GM19468 (cell line): ENCODE measurements at regions not wholly inside any gene's neighbourhood (a gene's known extent, or its start where the extent isn't known, plus 50 kb on each side); places are given as distances from the start of the nearest gene placed in this dataset.
"Not testable (repeated sequence)": the region's sequence is repeated elsewhere in the genome, so short reads cannot be mapped to it uniquely, and the experiment has no call there.

Experiments used
- ATAC-seq: cut with Tn5 transposase; IDR thresholded peaks from one replicate; pipeline ENCODE4 v1.9.1; 2021; ENCODE audit warnings: mild to moderate bottlenecking, moderate library complexity, moderate number of reproducible peaks; ENCODE audit not compliant: unreplicated experiment; ENCODE audit errors: extremely low read depth

GRCh38 chr17:5888811-5889210 is 181.4 kb upstream of the WSCD1 start:
- no peak for ATAC-seq

GRCh38 chr17:5892921-5893675 is 177.1 kb upstream of the WSCD1 start:
- ATAC-seq, result no peak

DNA sequence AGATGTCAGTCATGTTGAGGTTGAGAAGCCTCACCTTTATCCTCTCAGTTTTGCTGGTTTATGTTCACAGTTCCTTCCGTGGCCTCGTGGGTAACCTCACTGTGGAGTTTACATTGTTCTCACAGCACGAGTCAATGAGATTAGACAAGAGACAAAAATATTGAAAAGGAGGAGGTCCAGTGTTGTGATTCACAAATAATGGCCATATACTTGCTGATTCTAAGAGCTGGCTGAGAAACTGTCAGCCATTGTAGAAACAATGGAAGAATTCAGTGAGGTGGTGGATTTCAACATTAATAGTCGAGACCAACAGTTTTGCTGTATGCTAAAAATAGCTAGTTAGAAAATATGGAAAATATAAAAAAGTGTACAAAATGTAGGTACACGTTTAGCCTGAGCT is 176.4 kb upstream of the WSCD1 start:
- no peak for ATAC-seq

GRCh38 chr17:5895276-5895675 is 174.9 kb upstream of the WSCD1 start:
- no peak for ATAC-seq

- no peak for ATAC-seq
Observed at GRCh38 chr17:5896215-5896614, 174.0 kb upstream of the WSCD1 start.

- no peak for ATAC-seq
Observed at GRCh38 chr17:5897275-5897911, 172.8 kb upstream of the WSCD1 start.

- ATAC-seq, result not testable (repeated sequence)
Observed at GRCh38 chr17:5897981-5898380, 172.2 kb upstream of the WSCD1 start.

DNA sequence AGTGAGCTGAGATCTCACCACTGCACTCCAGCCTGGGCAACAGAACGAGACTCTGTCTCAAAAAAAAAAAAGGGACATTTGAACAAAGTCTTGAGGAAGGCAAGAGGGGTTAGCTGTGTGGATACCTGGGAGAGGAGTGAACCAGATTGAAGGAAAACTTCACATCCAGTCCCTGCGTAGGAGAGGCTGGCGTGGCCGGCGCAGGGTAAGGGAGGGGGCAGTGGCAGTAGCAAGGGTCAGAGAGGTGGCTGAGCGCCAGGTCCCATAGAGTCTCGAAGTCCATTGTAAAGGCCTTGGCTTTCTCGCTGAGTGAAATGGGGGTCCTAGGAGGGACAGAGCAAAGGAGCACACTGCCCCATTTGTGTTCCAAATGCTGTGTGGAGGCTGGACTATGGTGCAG is 171.8 kb upstream of the WSCD1 start:
- no peak for ATAC-seq

GRCh38 chr17:5899496-5900195 is 170.5 kb upstream of the WSCD1 start:
- no peak for ATAC-seq

DNA sequence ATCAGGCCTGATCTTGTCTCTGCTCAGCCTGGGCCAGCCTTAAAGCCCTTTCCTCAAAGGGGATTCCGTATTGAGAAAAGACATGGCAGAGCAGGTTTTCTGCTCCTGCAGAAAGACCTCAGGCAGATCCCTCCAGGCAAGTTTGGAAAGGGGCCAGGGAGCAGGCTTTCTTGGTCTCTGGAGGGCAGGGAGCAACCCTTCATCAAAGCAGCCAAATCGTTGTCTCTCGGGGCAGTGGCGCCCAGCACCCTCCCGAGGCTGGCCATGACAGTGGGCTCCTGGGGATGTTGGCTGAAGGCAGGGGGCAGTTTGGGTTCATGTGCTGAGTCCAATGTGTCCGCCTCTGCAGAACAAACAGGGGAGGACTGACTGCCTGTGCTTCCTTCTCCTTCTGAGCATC is 168.4 kb upstream of the WSCD1 start:
- no peak for ATAC-seq

- ATAC-seq, result no peak
Observed at GRCh38 chr17:5902181-5903140, 167.7 kb upstream of the WSCD1 start.

DNA sequence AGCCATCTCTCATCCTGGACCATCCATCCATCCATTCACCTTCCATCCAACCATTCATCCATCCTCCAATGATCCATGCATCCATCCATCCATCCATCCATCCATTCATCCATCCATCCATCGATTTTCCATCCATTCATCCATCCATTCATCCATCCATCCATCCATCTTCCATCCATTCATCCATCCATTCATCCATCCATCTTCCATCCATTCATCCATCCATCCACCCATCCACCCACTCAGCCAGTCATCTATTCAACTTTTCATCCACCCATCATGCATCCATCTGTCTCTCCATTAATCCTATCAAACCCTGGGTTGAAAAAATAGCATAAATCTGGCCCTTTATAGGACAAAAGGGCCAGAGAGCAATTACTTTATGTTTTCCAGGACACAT is 158.3 kb upstream of the WSCD1 start:
- no peak for ATAC-seq

DNA sequence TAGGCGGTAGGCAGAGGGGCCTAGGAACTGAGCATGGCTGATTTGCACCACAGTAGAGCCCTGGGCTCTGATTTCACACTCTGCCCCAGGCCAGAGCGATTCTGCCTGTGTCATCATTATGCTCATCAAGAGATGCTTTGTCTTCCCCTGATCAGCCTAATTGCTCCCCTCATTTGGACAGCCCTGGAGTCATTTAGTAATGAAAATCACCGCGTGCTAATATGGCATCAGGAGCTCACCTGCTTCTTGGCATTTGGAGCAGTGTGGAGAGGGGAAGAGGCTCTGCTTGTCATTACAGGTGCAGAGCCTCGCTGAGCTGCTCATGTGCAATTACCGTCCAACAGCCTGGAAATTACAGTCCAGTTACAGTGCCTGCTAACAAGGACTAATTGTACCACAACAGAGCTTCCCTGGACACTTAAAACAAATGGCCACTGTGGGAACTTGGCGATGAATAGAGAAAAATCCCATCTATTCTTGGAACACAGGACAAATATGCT is 157.1 kb upstream of the WSCD1 start:
- no peak for ATAC-seq

DNA sequence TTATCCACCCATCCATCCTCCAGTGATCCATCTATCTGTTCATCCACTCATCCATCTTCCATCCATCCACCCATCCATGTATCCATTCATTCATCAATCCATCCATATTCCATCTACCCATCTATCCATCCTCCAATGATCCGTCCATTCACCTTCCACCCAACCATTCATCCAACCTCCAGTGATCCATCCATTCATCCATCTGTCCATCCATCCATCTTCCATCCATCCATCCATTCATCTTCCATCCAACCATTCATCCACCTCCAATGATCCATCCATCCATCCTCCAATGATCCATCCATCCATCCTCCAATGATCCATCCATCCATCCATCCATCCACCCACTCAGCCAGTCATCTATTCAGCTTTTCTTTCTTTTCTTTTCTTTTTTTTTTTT is 156.5 kb upstream of the WSCD1 start:
- no peak for ATAC-seq

- no peak for ATAC-seq
Observed at GRCh38 chr17:5915337-5915736, 154.8 kb upstream of the WSCD1 start.

DNA sequence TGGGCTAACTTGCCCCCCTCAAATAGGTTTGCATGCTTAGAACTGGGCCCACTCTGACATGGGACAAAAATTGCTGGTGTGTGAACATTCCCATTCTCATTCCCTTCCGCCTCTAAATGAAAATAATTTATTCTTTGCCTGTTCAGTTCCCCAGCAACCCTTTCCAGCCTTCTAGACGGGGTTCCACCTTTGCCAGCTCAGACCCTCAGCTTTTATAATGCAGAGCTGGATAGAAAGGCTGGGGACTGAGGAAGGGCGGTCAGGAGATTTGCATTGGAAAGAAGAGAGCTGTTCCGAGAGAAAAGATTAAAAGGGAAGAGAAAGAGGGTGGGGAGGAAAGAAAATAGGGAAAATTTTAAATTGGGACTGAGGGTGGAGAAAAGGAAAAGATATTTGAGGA is 151.1 kb upstream of the WSCD1 start:
- ATAC-seq, result no peak

GRCh38 chr17:5921512-5922282 is 148.5 kb upstream of the WSCD1 start:
- ATAC-seq, result no peak

DNA sequence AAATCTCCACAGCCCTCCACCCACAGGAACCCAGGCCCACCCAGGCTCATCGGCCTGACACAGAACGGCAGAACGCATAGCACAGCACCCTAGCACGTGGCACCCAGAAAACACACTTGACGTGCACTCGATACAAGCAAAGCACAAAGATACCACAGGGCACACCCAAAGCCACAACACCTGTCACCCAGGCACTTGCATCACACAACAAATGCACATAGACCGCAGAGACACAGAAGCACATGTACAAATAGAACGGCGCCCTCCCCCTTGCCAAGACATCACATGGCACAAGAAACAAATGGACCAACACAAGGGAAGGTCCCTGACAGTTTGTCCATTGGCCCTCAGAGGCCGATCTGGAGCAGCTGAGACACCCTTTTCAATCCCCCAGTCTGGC is 147.7 kb upstream of the WSCD1 start:
- no peak for ATAC-seq

GRCh38 chr17:5929721-5930120 is 140.5 kb upstream of the WSCD1 start:
- ATAC-seq, result no peak
